HCT116 (cell line): ENCODE measurements at regions not wholly inside any gene's neighbourhood (a gene's known extent, or its start where the extent isn't known, plus 50 kb on each side); places are given as distances from the start of the nearest gene placed in this dataset.

ENCODE experiments used
- ATAC-seq: fragments of 200-7000 bp; cut with Tn5 transposase; 2 replicates; pipeline ENCODE4 v1.9.1; 2020; ENCODE audit warnings: mild to moderate bottlenecking, moderate library complexity
- BruUV-seq: library from RNA; stranded (reverse); fragments of 400-500 nt; replicated peaks from 2 replicates; lab custom pipeline; 2021; lab: Mats Ljungman, UMichigan
- CTCF ChIA-PET: fragments of 300-600 bp; sonication (Branson Sonifier 250); formaldehyde crosslinking; loops from one replicate; lab custom pipeline; 2021; ENCODE audit warnings: antibody characterized with exemption; lab: Charles Lee
- POLR2A ChIA-PET: fragments of 300-600, 350-600 bp; sonication (Branson Sonifier 250); formaldehyde crosslinking; loops from one replicate; lab custom pipeline; 2021; ENCODE audit warnings: antibody characterized with exemption; lab: Charles Lee
- RAD21 ChIA-PET, 2 experiments: fragments of 300-600 bp; sonication (Branson Sonifier 250); formaldehyde crosslinking; loops; one replicate each; lab custom pipeline; 2023; ENCODE audit warnings: low total read pairs in 2 of 2; ENCODE audit not compliant: uncharacterized antibody in 2 of 2, unreplicated experiment in 2 of 2, low non-redundant PET in 1 of 2; lab: Charles Lee
- DNase-seq: peaks from one replicate; pipeline ENCODE4 v3.0.0-alpha.2; 2010; ENCODE audit warnings: low read depth, low spot score
- H2AFZ ChIP-seq: fragments of 200-600 bp; shearing (Covaris generic), sonication (generic); 2 replicates; pipeline ENCODE4 v1.6.1; 2017; ENCODE audit warnings: low read depth, mixed run types, mixed read lengths, antibody characterized with exemption, low read length; ENCODE audit not compliant: poor library complexity, severe bottlenecking
- H3K27ac ChIP-seq: 2 replicates; pipeline ENCODE4 v1.5.1; 2012; ENCODE audit warnings: low read depth, low read length
- H3K27me3 ChIP-seq: fragments of 200-600 bp; sonication (generic); 2 replicates; pipeline ENCODE4 v1.6.1; 2016; ENCODE audit warnings: mixed run types, low read length, mixed read lengths; ENCODE audit not compliant: insufficient read depth
- H3K36me3 ChIP-seq, 2 experiments: fragments of 200-500 bp in 1 of 2; fragments of 200-600 bp in 1 of 2; sonication (Bioruptor generic) in 1 of 2; sonication (generic) in 1 of 2; 2 replicates each; pipeline versions ENCODE4 v1.5.1 to v1.6.1; 2014 to 2016; ENCODE audit warnings: low read length in 2 of 2, inconsistent platforms in 1 of 2, mixed read lengths in 1 of 2, mixed run types in 1 of 2; ENCODE audit not compliant: insufficient read depth in 2 of 2, control insufficient read depth in 1 of 2
- H3K4me1 ChIP-seq, 2 experiments: fragments of 200-600 bp in 1 of 2; sonication (generic) in 1 of 2; 2 replicates each; pipeline versions ENCODE4 v1.5.1 to v1.6.1; 2012 to 2017; ENCODE audit warnings: low read length in 2 of 2, inconsistent platforms in 1 of 2, mild to moderate bottlenecking in 1 of 2, mixed read lengths in 1 of 2, mixed run types in 1 of 2, moderate library complexity in 1 of 2; ENCODE audit not compliant: insufficient read depth in 2 of 2, control insufficient read depth in 1 of 2
- H3K4me2 ChIP-seq: fragments of 200-600 bp; sonication (generic); 2 replicates; pipeline ENCODE4 v1.6.1; 2017; ENCODE audit warnings: mixed run types, low read length, mixed read lengths
- H3K4me3 ChIP-seq, 2 experiments: fragments of 200-600 bp in 1 of 2; sonication (generic) in 1 of 2; replicated peaks in 1 of 2; 2 replicates each; pipeline ENCODE4 v1.5.1; 2011 to 2016; ENCODE audit warnings: low read length in 2 of 2, control low read depth in 1 of 2, low read depth in 1 of 2, mild to moderate bottlenecking in 1 of 2, mixed read lengths in 1 of 2, mixed run types in 1 of 2
- H3K79me2 ChIP-seq: fragments of 200-600 bp; sonication (generic); 2 replicates; pipeline ENCODE4 v1.6.1; 2017; ENCODE audit warnings: mild to moderate bottlenecking, mixed run types, low read length, moderate library complexity, mixed read lengths; ENCODE audit not compliant: insufficient read depth
- H3K9ac ChIP-seq: fragments of 200-600 bp; sonication (generic); 2 replicates; pipeline ENCODE4 v1.6.1; 2016; ENCODE audit warnings: low read length, mixed read lengths
- H3K9me2 ChIP-seq: fragments of 200-600 bp; sonication (generic), shearing (Covaris generic); 2 replicates; pipeline ENCODE4 v1.6.1; 2017; ENCODE audit warnings: mixed run types, mild to moderate bottlenecking, moderate library complexity; ENCODE audit not compliant: insufficient read depth
- H3K9me3 ChIP-seq, 2 experiments: fragments of 200-500 bp in 1 of 2; fragments of 200-600 bp in 1 of 2; sonication (Bioruptor generic) in 1 of 2; sonication (generic) in 1 of 2; 2 replicates each; pipeline ENCODE4 v1.6.1; 2014 to 2017; ENCODE audit warnings: low read length in 2 of 2, mixed read lengths in 2 of 2, inconsistent platforms in 1 of 2, low read depth in 1 of 2, mild to moderate bottlenecking in 1 of 2, mixed run types in 1 of 2, moderate library complexity in 1 of 2; ENCODE audit not compliant: control insufficient read depth in 1 of 2, insufficient read depth in 1 of 2
- H4K20me1 ChIP-seq: fragments of 200-600 bp; sonication (generic), shearing (Covaris generic); 2 replicates; pipeline ENCODE4 v1.6.1; 2017; ENCODE audit warnings: mixed run types, mild to moderate bottlenecking, moderate library complexity; ENCODE audit not compliant: insufficient read depth
- FOSL1 ChIP-seq: IDR thresholded peaks from 2 replicates; pipeline ENCODE4 v1.6.1; 2012; ENCODE audit warnings: low read depth
- RAD21 ChIP-seq: IDR thresholded peaks from 2 replicates; pipeline ENCODE4 v1.6.1; 2012; ENCODE audit warnings: low read depth, mild to moderate bottlenecking
- SP1 ChIP-seq: IDR thresholded peaks from 2 replicates; pipeline ENCODE4 v1.6.1; 2012; ENCODE audit warnings: low read depth
- TCF7L2 ChIP-seq: IDR thresholded peaks from 2 replicates; pipeline ENCODE4 v1.7.0; 2011; ENCODE audit warnings: borderline replicate concordance, inconsistent platforms; ENCODE audit not compliant: insufficient read depth, insufficient read length; ENCODE audit errors: extremely low read depth
- intact Hi-C: fragments of 100-400 bp; cut with micrococcal nuclease; formaldehyde crosslinking; loops from 2 replicates; pipeline ENCODE4 v1.10.0; 2022
- TF ChIP-seq, protein P1 (sequence below): IDR thresholded peaks from 2 replicates; pipeline ENCODE4 v1.6.1; 2012
- TF ChIP-seq, protein P2 (sequence below), 3 experiments: fragments of 200-600 bp in 1 of 3; sonication (generic) in 1 of 3; IDR thresholded peaks in 2 of 3; conservative IDR thresholded peaks in 1 of 3; 2 replicates each; pipeline ENCODE4 v1.5.1; 2012 to 2017; ENCODE audit warnings: low read depth in 2 of 3, low read length in 2 of 3, antibody characterized with exemption in 1 of 3, borderline replicate concordance in 1 of 3, control low read depth in 1 of 3, mild to moderate bottlenecking in 1 of 3, mixed read lengths in 1 of 3, mixed run types in 1 of 3, moderate library complexity in 1 of 3; ENCODE audit not compliant: insufficient read depth in 1 of 3

DNA sequence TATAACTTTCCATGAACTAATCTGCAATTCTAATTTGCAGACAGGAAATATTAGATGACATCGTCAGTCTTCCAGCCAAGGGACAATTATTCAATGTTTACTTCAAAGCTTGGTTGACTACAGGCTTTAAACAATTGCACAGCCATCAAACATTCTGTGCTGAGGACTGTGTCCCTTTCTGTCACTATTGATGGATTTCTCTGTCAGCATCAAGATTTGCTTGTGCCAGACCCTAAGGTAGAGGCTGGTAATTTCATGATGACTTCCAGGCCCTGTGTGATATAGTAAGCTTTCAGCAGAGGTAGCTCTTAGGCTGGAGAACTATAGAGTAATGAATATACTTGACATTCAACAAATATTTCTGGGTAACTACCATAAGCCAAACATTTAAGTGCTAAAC, 229.3 kb upstream of the ACTBL2 start (continued):
- TF ChIP-seq, protein P1, sequence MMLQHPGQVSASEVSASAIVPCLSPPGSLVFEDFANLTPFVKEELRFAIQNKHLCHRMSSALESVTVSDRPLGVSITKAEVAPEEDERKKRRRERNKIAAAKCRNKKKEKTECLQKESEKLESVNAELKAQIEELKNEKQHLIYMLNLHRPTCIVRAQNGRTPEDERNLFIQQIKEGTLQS, result no peak
- no peak for TF ChIP-seq TCF7L2
- TF ChIP-seq, all 23 proteins: peak for 0

DNA sequence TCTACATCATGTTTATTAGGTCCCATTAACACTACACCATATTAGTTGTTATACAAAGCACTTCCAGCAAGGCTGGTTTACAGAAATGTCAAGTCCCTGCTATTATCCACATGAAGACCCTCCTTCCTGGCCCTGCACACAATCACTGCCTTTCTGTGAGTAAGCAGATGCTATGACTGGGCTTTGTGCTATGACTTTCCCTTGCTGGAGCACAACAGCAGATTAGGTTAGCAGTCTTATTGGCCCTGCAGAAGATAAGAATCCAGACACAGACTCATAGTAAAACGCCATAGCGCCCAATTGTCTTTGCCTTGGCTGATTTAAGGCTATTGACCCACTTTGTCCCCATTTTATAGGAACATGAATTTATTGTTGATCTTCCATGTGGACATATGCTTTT, 228.9 kb upstream of the ACTBL2 start:
- ChIA-PET CTCF (no interaction called here), RAD21 (no interaction called here), POLR2A (no interaction called here)
- Histone ChIP-seq H3K4me3 (no peak overlapping the region), H3K36me3 (no peaks in the 10 kb centered on the region), H3K9ac (no peak overlapping the region), H2AFZ (no peak overlapping the region), H3K9me3 (0 out of 4 replicates have a peak, but pooled peaks cover 0 to 4% of the 10 kb centered on the region in 2 experiments), H3K79me2 (no peaks in the 10 kb centered on the region), H3K27me3 (no peaks in the 10 kb centered on the region), H4K20me1 (no peaks in the 10 kb centered on the region), H3K9me2 (no peaks in the 10 kb centered on the region), H3K4me2 (no peak overlapping the region), H3K4me1 (peaks cover 0 to under 1% of the 10 kb centered on the region in 2 experiments; a peak in 1 of 4 replicates), H3K27ac (no peak overlapping the region)
- DNase-seq (no peak), ATAC-seq (no peak)
- TF ChIP-seq, protein P2, sequence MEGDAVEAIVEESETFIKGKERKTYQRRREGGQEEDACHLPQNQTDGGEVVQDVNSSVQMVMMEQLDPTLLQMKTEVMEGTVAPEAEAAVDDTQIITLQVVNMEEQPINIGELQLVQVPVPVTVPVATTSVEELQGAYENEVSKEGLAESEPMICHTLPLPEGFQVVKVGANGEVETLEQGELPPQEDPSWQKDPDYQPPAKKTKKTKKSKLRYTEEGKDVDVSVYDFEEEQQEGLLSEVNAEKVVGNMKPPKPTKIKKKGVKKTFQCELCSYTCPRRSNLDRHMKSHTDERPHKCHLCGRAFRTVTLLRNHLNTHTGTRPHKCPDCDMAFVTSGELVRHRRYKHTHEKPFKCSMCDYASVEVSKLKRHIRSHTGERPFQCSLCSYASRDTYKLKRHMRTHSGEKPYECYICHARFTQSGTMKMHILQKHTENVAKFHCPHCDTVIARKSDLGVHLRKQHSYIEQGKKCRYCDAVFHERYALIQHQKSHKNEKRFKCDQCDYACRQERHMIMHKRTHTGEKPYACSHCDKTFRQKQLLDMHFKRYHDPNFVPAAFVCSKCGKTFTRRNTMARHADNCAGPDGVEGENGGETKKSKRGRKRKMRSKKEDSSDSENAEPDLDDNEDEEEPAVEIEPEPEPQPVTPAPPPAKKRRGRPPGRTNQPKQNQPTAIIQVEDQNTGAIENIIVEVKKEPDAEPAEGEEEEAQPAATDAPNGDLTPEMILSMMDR (IDR thresholded peaks at IDR 0.05 in 2 of 3, conservative IDR thresholded peaks at IDR 0.05 in 1 of 3; ENCODE audit: borderline replicate concordance in 1 of 3, insufficient read depth in 1 of 3, low read depth in 2 of 3, low read length in 2 of 3), result no peak
- TF ChIP-seq FOSL1, result no peak
- no peak for TF ChIP-seq RAD21
- TF ChIP-seq SP1, result no peak
- intact Hi-C loops, result no loop called here
- BruUV-seq, result no TSS peak
